ENCODE measurements at regions not wholly inside any gene's neighbourhood (a gene's known extent, or its start where the extent isn't known, plus 50 kb on each side); places are given as distances from the start of the nearest gene placed in this dataset.
"Not testable (repeated sequence)": the region's sequence is repeated elsewhere in the genome, so short reads cannot be mapped to it uniquely, and the experiment has no call there.

DNA sequence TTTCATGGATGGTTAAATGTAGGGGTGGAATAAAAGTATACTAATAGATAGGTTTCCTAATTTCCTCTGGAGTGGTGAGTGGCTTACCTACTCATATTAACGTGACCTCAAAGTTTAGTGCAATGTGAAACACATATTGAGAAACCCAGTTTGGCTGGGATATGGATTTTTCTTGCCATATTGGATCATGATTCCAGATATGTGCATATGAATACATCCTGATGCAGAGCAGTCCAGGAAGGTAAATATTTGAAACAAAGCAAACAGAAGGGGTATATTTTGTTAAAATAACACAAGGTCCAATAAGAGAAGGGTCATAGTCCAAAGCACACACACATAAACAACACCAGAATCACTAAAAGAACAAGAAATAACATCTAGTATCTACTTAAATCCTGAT is 608.1 kb downstream of the PKHD1 start:
- Histone ChIP-seq H4K20me1 (ENCODE audit: control insufficient read depth, extremely low read depth, insufficient read depth, low read length) (no peaks in the 10 kb centered on the region), H3K79me2 (ENCODE audit: control insufficient read depth, insufficient read depth, low read length) (no peaks in the 10 kb centered on the region), H3K9ac (ENCODE audit: control insufficient read depth, extremely low read depth, insufficient read depth, low read length) (no peak overlapping the region), H3K36me3 (ENCODE audit: control insufficient read depth in 2 of 2, extremely low read depth in 1 of 2, insufficient read depth in 2 of 2, low read length in 2 of 2) (no peaks in the 10 kb centered on the region), H3K4me1 (ENCODE audit: control insufficient read depth, extremely low read depth, insufficient read depth, low read length) (peaks cover 6% of the 10 kb centered on the region), H3K4me2 (ENCODE audit: control insufficient read depth, extremely low read depth, insufficient read depth, low read depth, low read length) (no peak overlapping the region), H3K4me3 (ENCODE audit: control insufficient read depth in 2 of 3, extremely low read depth in 1 of 3, insufficient read depth in 2 of 3, low read depth in 1 of 3, low read length in 3 of 3) (no peak overlapping the region), H3K9me3 (ENCODE audit: control insufficient read depth, low read depth, low read length) (no peaks in the 10 kb centered on the region), H2AFZ (ENCODE audit: control insufficient read depth, low read length) (no peak overlapping the region), H3K27me3 (ENCODE audit: control insufficient read depth, extremely low read depth, insufficient read depth, low read length) (no peaks in the 10 kb centered on the region), H3K9me1 (ENCODE audit: control insufficient read depth, extremely low read depth, insufficient read depth, low read length) (no peaks in the 10 kb centered on the region), H3K27ac (ENCODE audit: control insufficient read depth, insufficient read depth, low read length) (no peak overlapping the region)
- dilution Hi-C loops (cut with MboI; ENCODE audit: extremely low pct_ligation_motif_present, low sequenced_read_pairs), result no loop called here
- TF ChIP-seq, protein P1, sequence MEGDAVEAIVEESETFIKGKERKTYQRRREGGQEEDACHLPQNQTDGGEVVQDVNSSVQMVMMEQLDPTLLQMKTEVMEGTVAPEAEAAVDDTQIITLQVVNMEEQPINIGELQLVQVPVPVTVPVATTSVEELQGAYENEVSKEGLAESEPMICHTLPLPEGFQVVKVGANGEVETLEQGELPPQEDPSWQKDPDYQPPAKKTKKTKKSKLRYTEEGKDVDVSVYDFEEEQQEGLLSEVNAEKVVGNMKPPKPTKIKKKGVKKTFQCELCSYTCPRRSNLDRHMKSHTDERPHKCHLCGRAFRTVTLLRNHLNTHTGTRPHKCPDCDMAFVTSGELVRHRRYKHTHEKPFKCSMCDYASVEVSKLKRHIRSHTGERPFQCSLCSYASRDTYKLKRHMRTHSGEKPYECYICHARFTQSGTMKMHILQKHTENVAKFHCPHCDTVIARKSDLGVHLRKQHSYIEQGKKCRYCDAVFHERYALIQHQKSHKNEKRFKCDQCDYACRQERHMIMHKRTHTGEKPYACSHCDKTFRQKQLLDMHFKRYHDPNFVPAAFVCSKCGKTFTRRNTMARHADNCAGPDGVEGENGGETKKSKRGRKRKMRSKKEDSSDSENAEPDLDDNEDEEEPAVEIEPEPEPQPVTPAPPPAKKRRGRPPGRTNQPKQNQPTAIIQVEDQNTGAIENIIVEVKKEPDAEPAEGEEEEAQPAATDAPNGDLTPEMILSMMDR (optimal IDR thresholded peaks at IDR 0.05 in 1 of 3, IDR thresholded peaks at IDR 0.05 in 1 of 3, conservative IDR thresholded peaks at IDR 0.05 in 1 of 3; ENCODE audit: extremely low read depth in 1 of 3, insufficient read depth in 2 of 3, low read length in 3 of 3), result no peak
- TF ChIP-seq EZH2 (IDR thresholded peaks at IDR 0.05; ENCODE audit: low read length), result no peak
- FAIRE-seq (no peak), DNase-seq (ENCODE audit: low read depth, low spot score) (no peak)

DNA sequence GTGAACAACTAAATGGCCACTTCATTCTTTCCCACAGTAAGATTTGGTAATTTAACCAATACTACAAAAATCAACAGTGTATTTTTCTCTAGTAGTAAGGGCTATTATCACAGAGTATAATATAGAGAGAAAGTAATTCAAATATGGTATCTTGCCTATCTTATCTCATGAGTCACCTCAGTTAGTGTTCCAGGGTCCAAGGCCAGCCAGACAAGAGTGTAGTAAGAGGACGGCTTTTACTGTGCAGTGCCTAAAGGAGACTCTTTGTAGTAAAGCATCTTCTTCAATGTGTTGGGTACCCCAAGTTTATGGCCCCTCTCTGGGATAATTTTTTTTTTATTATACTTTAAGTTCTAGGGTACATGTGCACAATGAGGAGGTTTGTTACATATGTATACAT is 607.4 kb downstream of the PKHD1 start:
- Histone ChIP-seq H3K4me3 (ENCODE audit: control insufficient read depth in 2 of 3, extremely low read depth in 1 of 3, insufficient read depth in 2 of 3, low read depth in 1 of 3, low read length in 3 of 3) (no peak overlapping the region), H3K79me2 (ENCODE audit: control insufficient read depth, insufficient read depth, low read length) (no peaks in the 10 kb centered on the region), H3K27ac (ENCODE audit: control insufficient read depth, insufficient read depth, low read length) (no peak overlapping the region), H3K9ac (ENCODE audit: control insufficient read depth, extremely low read depth, insufficient read depth, low read length) (no peak overlapping the region), H3K36me3 (ENCODE audit: control insufficient read depth in 2 of 2, extremely low read depth in 1 of 2, insufficient read depth in 2 of 2, low read length in 2 of 2) (no peaks in the 10 kb centered on the region), H3K9me1 (ENCODE audit: control insufficient read depth, extremely low read depth, insufficient read depth, low read length) (no peaks in the 10 kb centered on the region), H2AFZ (ENCODE audit: control insufficient read depth, low read length) (no peak overlapping the region), H3K27me3 (ENCODE audit: control insufficient read depth, extremely low read depth, insufficient read depth, low read length) (no peaks in the 10 kb centered on the region), H3K9me3 (ENCODE audit: control insufficient read depth, low read depth, low read length) (no peaks in the 10 kb centered on the region), H4K20me1 (ENCODE audit: control insufficient read depth, extremely low read depth, insufficient read depth, low read length) (no peaks in the 10 kb centered on the region), H3K4me1 (ENCODE audit: control insufficient read depth, extremely low read depth, insufficient read depth, low read length) (no peaks in the 10 kb centered on the region), H3K4me2 (ENCODE audit: control insufficient read depth, extremely low read depth, insufficient read depth, low read depth, low read length) (no peak overlapping the region)
- FAIRE-seq (no peak), DNase-seq (ENCODE audit: low read depth, low spot score) (no peak)
- dilution Hi-C loops (cut with MboI; ENCODE audit: extremely low pct_ligation_motif_present, low sequenced_read_pairs), result no loop called here
- TF ChIP-seq, protein P1 (optimal IDR thresholded peaks at IDR 0.05 in 1 of 3, IDR thresholded peaks at IDR 0.05 in 1 of 3, conservative IDR thresholded peaks at IDR 0.05 in 1 of 3; ENCODE audit: extremely low read depth in 1 of 3, insufficient read depth in 2 of 3, low read length in 3 of 3), result no peak
- TF ChIP-seq EZH2 (IDR thresholded peaks at IDR 0.05; ENCODE audit: low read length), result no peak

DNA sequence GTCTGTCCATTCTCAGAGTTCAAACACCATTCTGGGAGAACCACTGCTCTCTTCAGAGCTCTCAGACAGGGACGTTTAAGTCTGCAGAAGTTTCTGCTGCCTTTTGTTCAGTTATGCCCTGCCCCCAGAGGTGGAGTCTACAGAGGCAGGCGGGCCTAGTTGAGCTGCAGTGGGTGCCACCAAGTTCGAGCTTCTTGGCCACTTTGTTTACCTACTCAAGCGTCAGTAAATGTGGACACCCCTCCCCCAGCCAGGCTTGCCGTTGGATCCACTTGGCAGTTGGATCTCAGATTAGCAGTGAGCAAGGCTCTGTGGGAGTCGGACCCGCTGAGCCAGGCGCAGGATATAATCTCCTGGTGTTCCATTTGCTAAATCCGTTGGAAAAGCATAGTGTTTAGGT is 601.5 kb downstream of the PKHD1 start:
- dilution Hi-C loops (cut with MboI; ENCODE audit: extremely low pct_ligation_motif_present, low sequenced_read_pairs); H3K36me3 ChIP-seq (ENCODE audit: control insufficient read depth in 2 of 2, extremely low read depth in 1 of 2, insufficient read depth in 2 of 2, low read length in 2 of 2); H3K9me1 ChIP-seq (ENCODE audit: control insufficient read depth, extremely low read depth, insufficient read depth, low read length); H3K4me2 ChIP-seq (ENCODE audit: control insufficient read depth, extremely low read depth, insufficient read depth, low read depth, low read length); H3K27me3 ChIP-seq (ENCODE audit: control insufficient read depth, extremely low read depth, insufficient read depth, low read length); FAIRE-seq; H3K4me1 ChIP-seq (ENCODE audit: control insufficient read depth, extremely low read depth, insufficient read depth, low read length); DNase-seq (ENCODE audit: low read depth, low spot score); H3K27ac ChIP-seq (ENCODE audit: control insufficient read depth, insufficient read depth, low read length); H3K4me3 ChIP-seq (ENCODE audit: control insufficient read depth in 2 of 3, extremely low read depth in 1 of 3, insufficient read depth in 2 of 3, low read depth in 1 of 3, low read length in 3 of 3); H4K20me1 ChIP-seq (ENCODE audit: control insufficient read depth, extremely low read depth, insufficient read depth, low read length); H3K79me2 ChIP-seq (ENCODE audit: control insufficient read depth, insufficient read depth, low read length); H3K9ac ChIP-seq (ENCODE audit: control insufficient read depth, extremely low read depth, insufficient read depth, low read length); H2AFZ ChIP-seq (ENCODE audit: control insufficient read depth, low read length); H3K9me3 ChIP-seq (ENCODE audit: control insufficient read depth, low read depth, low read length): not testable (repeated sequence)

Measured in keratinocyte (primary cell).